ENCODE measurements at regions not wholly inside any gene's neighbourhood (a gene's known extent, or its start where the extent isn't known, plus 50 kb on each side); places are given as distances from the start of the nearest gene placed in this dataset.

- TF ChIP-seq CTCF (IDR thresholded peaks at IDR 0.05) (no peak), POLR2A (IDR thresholded peaks at IDR 0.05) (no peak)
These were observed 374.5 kb upstream of the RORB start for GRCh38 chr9:74122661-74123060.
